Suprapubic skin (tissue), 4 donors: ENCODE measurements at regions not wholly inside any gene's neighbourhood (a gene's known extent, or its start where the extent isn't known, plus 50 kb on each side); places are given as distances from the start of the nearest gene placed in this dataset.

ENCODE experiments used
- CTCF ChIP-seq, 2 donors: fragments of 200-600 bp in 1 of 2; fragments of 450-650 bp in 1 of 2; sonication (generic) in 1 of 2; IDR thresholded peaks; one replicate each; pipeline ENCODE4 v1.5.1; 2016 to 2019; ENCODE audit warnings: antibody characterized with exemption in 2 of 2, mild to moderate bottlenecking in 1 of 2, moderate library complexity in 1 of 2
- POLR2A ChIP-seq, 2 donors: fragments of 450-650 bp; IDR thresholded peaks; one replicate each; pipeline ENCODE4 v1.6.1; 2017; ENCODE audit warnings: antibody characterized with exemption in 2 of 2, mild to moderate bottlenecking in 2 of 2, moderate library complexity in 2 of 2
- POLR2AphosphoS5 ChIP-seq, 3 donors: sonication (generic); formaldehyde crosslinking; IDR thresholded peaks; one replicate each; pipeline ENCODE4 v1.6.1; 2017; ENCODE audit warnings: antibody characterized with exemption in 3 of 3

GRCh38 chr2:139909136-139909535, 1128.9 kb upstream of the NXPH2 start:
- TF ChIP-seq CTCF (IDR thresholded peaks at IDR 0.05) (no peak), POLR2A (IDR thresholded peaks at IDR 0.05) (no peak), POLR2AphosphoS5 (IDR thresholded peaks at IDR 0.05) (no peak)
